OCI-LY7 (cell line): ENCODE measurements at regions not wholly inside any gene's neighbourhood (a gene's known extent, or its start where the extent isn't known, plus 50 kb on each side); places are given as distances from the start of the nearest gene placed in this dataset.

ENCODE experiments used
- BruUV-seq: library from RNA; stranded (reverse); fragments of 400-500 nt; replicated peaks from 2 replicates; lab custom pipeline; 2021; lab: Mats Ljungman, UMichigan
- CTCF ChIA-PET: fragments of 300-600 bp; sonication (Branson Sonifier 250); formaldehyde crosslinking; loops from one replicate; lab custom pipeline; 2022; ENCODE audit warnings: antibody characterized with exemption; ENCODE audit not compliant: unreplicated experiment; lab: Charles Lee
- POLR2A ChIA-PET: fragments of 300-600 bp; sonication (Branson Sonifier 250); formaldehyde crosslinking; loops from one replicate; lab custom pipeline; 2022; ENCODE audit warnings: antibody characterized with exemption; lab: Charles Lee
- DNase-seq: peaks from one replicate; pipeline ENCODE4 v3.0.0-alpha.2; 2015; ENCODE audit warnings: low spot score
- H2AFZ ChIP-seq: fragments of 200-600 bp; sonication (generic), shearing (Covaris generic); 2 replicates; pipeline ENCODE4 v1.6.1; 2014; ENCODE audit warnings: mild to moderate bottlenecking, antibody characterized with exemption, low read length, moderate library complexity
- H3K27ac ChIP-seq: fragments of 200-600 bp; sonication (generic); 2 replicates; pipeline ENCODE4 v1.5.1; 2014; ENCODE audit warnings: mixed run types, low read depth, mild to moderate bottlenecking, moderate library complexity, low read length, inconsistent platforms; ENCODE audit not compliant: poor library complexity, severe bottlenecking
- H3K36me3 ChIP-seq: fragments of 200-600 bp; sonication (generic); 2 replicates; pipeline ENCODE4 v1.6.1; 2014; ENCODE audit warnings: mild to moderate bottlenecking, antibody characterized with exemption, low read length, moderate library complexity, mixed read lengths; ENCODE audit not compliant: insufficient read depth
- H3K4me1 ChIP-seq: fragments of 200-600 bp; sonication (generic); 2 replicates; pipeline ENCODE4 v1.5.1; 2014; ENCODE audit warnings: mild to moderate bottlenecking, low read length; ENCODE audit not compliant: insufficient read depth, poor library complexity, severe bottlenecking
- H3K4me2 ChIP-seq: fragments of 200-600 bp; sonication (generic); 2 replicates; pipeline ENCODE4 v1.6.1; 2014; ENCODE audit warnings: mild to moderate bottlenecking, low read length
- H3K4me3 ChIP-seq: fragments of 200-600 bp; sonication (generic); 2 replicates; pipeline ENCODE4 v1.5.1; 2014; ENCODE audit warnings: mild to moderate bottlenecking, low read depth, low read length; ENCODE audit not compliant: poor library complexity, severe bottlenecking
- H3K79me2 ChIP-seq: fragments of 200-600 bp; sonication (generic); 2 replicates; pipeline ENCODE4 v1.6.1; 2016; ENCODE audit warnings: low read depth, mild to moderate bottlenecking, low read length, moderate library complexity, mixed read lengths; ENCODE audit not compliant: insufficient read depth
- H3K9me2 ChIP-seq: fragments of 200-600 bp; sonication (generic); 2 replicates; pipeline ENCODE4 v1.6.1; 2016; ENCODE audit warnings: mild to moderate bottlenecking, low read length, mixed read lengths; ENCODE audit not compliant: insufficient read depth
- H3K9me3 ChIP-seq: fragments of 200-600 bp; sonication (generic); 2 replicates; pipeline ENCODE4 v1.6.1; 2014; ENCODE audit warnings: mild to moderate bottlenecking, mixed run types, low read length, mixed read lengths
- H4K20me1 ChIP-seq: fragments of 200-600 bp; sonication (generic); 2 replicates; pipeline ENCODE4 v1.6.1; 2014; ENCODE audit warnings: mild to moderate bottlenecking, antibody characterized with exemption, low read length, moderate library complexity, mixed read lengths; ENCODE audit not compliant: insufficient read depth
- EZH2phosphoT487 ChIP-seq: fragments of 200-600 bp; sonication (generic); IDR thresholded peaks from 2 replicates; pipeline ENCODE4 v1.6.1; 2018; ENCODE audit warnings: low read depth, borderline replicate concordance, mild to moderate bottlenecking, mixed run types, antibody characterized with exemption, low read length, moderate library complexity, mixed read lengths
- intact Hi-C: fragments of 100-400 bp; cut with micrococcal nuclease; formaldehyde crosslinking; loops from one replicate; pipeline ENCODE4 v1.10.0; 2022; ENCODE audit not compliant: unreplicated experiment
- TF ChIP-seq, protein P1 (sequence below): fragments of 200-600 bp; sonication (generic); conservative IDR thresholded peaks from 2 replicates; pipeline ENCODE4 v1.5.1; 2014; ENCODE audit warnings: mild to moderate bottlenecking, antibody characterized with exemption, low read length, moderate library complexity, mixed read lengths

DNA sequence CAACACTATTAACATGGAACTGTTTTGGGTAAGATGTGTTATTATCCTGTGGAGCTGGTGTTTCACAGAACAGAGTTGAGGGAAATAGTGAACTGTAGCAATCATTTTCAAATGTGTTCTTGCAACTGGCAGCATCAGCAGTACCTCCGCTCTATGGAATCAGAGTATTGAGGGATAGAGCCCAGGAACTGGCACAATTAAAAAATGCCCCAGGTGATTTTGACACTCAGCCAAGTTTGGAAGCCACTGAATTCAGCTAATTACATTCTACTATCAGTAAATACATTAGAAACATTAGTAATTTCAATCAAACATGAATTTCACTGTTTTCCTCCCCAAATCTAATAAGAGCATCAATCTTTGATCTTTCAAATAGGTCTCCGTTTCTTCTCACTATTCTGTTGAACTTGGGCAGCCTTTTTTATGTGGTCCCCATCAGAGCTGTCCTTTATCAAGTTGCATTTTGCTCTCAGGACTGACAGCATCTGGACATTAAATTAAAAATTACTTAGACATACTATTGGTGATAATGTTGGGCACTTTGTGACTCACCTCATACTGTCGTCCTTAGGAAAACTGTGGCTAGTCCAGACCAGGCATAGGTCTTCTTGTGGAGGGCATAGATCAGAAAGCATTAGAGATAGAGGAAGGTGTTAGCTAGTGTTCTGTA is 251.5 kb downstream of the DHX35 start:
- Histone ChIP-seq H3K9me3 (no peaks in the 10 kb centered on the region), H3K4me2 (no peak overlapping the region), H4K20me1 (no peaks in the 10 kb centered on the region), H3K4me3 (no peak overlapping the region), H2AFZ (no peak overlapping the region), H3K9me2 (no peaks in the 10 kb centered on the region), H3K4me1 (no peaks in the 10 kb centered on the region), H3K79me2 (no peaks in the 10 kb centered on the region), H3K27ac (no peak overlapping the region), H3K36me3 (no peaks in the 10 kb centered on the region)
- BruUV-seq = no TSS peak
- no peak for DNase-seq
- CTCF ChIA-PET = no interaction called here
- POLR2A ChIA-PET = no interaction called here
- intact Hi-C loops = no loop called here
- TF ChIP-seq EZH2phosphoT487 = no peak
- TF ChIP-seq, protein P1, sequence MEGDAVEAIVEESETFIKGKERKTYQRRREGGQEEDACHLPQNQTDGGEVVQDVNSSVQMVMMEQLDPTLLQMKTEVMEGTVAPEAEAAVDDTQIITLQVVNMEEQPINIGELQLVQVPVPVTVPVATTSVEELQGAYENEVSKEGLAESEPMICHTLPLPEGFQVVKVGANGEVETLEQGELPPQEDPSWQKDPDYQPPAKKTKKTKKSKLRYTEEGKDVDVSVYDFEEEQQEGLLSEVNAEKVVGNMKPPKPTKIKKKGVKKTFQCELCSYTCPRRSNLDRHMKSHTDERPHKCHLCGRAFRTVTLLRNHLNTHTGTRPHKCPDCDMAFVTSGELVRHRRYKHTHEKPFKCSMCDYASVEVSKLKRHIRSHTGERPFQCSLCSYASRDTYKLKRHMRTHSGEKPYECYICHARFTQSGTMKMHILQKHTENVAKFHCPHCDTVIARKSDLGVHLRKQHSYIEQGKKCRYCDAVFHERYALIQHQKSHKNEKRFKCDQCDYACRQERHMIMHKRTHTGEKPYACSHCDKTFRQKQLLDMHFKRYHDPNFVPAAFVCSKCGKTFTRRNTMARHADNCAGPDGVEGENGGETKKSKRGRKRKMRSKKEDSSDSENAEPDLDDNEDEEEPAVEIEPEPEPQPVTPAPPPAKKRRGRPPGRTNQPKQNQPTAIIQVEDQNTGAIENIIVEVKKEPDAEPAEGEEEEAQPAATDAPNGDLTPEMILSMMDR = no peak

GRCh38 chr20:39211060-39211748 is 249.1 kb downstream of the DHX35 start:
- Histone ChIP-seq H3K4me3 (no peak overlapping the region), H3K9me2 (no peaks in the 10 kb centered on the region), H4K20me1 (no peaks in the 10 kb centered on the region), H3K4me2 (no peak overlapping the region), H3K4me1 (no peaks in the 10 kb centered on the region), H2AFZ (no peak overlapping the region), H3K79me2 (no peaks in the 10 kb centered on the region), H3K27ac (no peak overlapping the region), H3K36me3 (no peaks in the 10 kb centered on the region), H3K9me3 (no peaks in the 10 kb centered on the region)
- intact Hi-C loops = no loop called here
- BruUV-seq = no TSS peak
- ChIA-PET POLR2A (no interaction called here), CTCF (no interaction called here)
- TF ChIP-seq EZH2phosphoT487 = no peak
- TF ChIP-seq, protein P1 = no peak
- DNase-seq = no peak
